Endothelial cell of umbilical vein (primary cell): ENCODE measurements at regions not wholly inside any gene's neighbourhood (a gene's known extent, or its start where the extent isn't known, plus 50 kb on each side); places are given as distances from the start of the nearest gene placed in this dataset.

Experiments used
- BruUV-seq: library from RNA; stranded (reverse); fragments of 400-500 nt; replicated peaks from 2 replicates; lab custom pipeline; 2021; lab: Mats Ljungman, UMichigan
- CTCF ChIA-PET: fragments of 300-600, 350-600 bp; sonication (Branson Sonifier 250); formaldehyde crosslinking; loops from one replicate; lab custom pipeline; 2021; ENCODE audit warnings: antibody characterized with exemption, inconsistent platforms; lab: Charles Lee
- POLR2A ChIA-PET: fragments of 300-600, 350-600 bp; sonication (Branson Sonifier 250); formaldehyde crosslinking; loops from one replicate; lab custom pipeline; 2021; ENCODE audit warnings: antibody characterized with exemption, inconsistent platforms; lab: Charles Lee
- DNase-seq: peaks from one replicate; pipeline ENCODE4 v3.0.0-alpha.2; 2011; ENCODE audit warnings: low read depth, low spot score
- FAIRE-seq: peaks from 2 replicates; lab custom pipeline; 2011; peaks lifted over from hg19 to GRCh38; lab: Jason Lieb, UNC
- H2AFZ ChIP-seq: 2 replicates; pipeline ENCODE4 v1.6.0; 2012; ENCODE audit warnings: low read depth, low read length, control low read depth, inconsistent platforms
- H3K27ac ChIP-seq: 2 replicates; pipeline ENCODE4 v1.5.1; 2011; ENCODE audit warnings: low read depth, mild to moderate bottlenecking, control low read depth, low read length, moderate library complexity; ENCODE audit not compliant: insufficient read depth
- H3K27me3 ChIP-seq, 2 experiments: 2 replicates each; pipeline versions ENCODE4 v1.6.0 to v1.6.1; 2011; ENCODE audit warnings: low read length in 2 of 2, mixed read lengths in 1 of 2; ENCODE audit not compliant: control insufficient read depth in 2 of 2, insufficient read depth in 2 of 2
- H3K36me3 ChIP-seq, 2 experiments: 2 replicates in 1 of 2; 3 replicates in 1 of 2; pipeline ENCODE4 v1.5.1; 2011; ENCODE audit warnings: low read length in 2 of 2, mild to moderate bottlenecking in 1 of 2, moderate library complexity in 1 of 2; ENCODE audit not compliant: control insufficient read depth in 2 of 2, insufficient read depth in 2 of 2; ENCODE audit errors: extremely low read depth in 1 of 2
- H3K4me1 ChIP-seq: 3 replicates; pipeline ENCODE4 v1.5.1; 2011; ENCODE audit warnings: mild to moderate bottlenecking, low read length; ENCODE audit not compliant: control insufficient read depth, insufficient read depth; ENCODE audit errors: extremely low read depth
- H3K4me2 ChIP-seq: 2 replicates; pipeline ENCODE4 v1.6.1; 2011; ENCODE audit warnings: low read length, control low read depth, mixed read lengths; ENCODE audit not compliant: insufficient read depth
- H3K4me3 ChIP-seq, 3 experiments: fragments of 200-600 bp in 1 of 3; sonication (generic), shearing (Covaris generic) in 1 of 3; replicated peaks in 1 of 3; 2 replicates each; pipeline ENCODE4 v1.5.1; 2011 to 2016; ENCODE audit warnings: control low read depth in 3 of 3, low read length in 3 of 3, mild to moderate bottlenecking in 2 of 3, inconsistent platforms in 1 of 3, low read depth in 1 of 3, moderate library complexity in 1 of 3; ENCODE audit not compliant: insufficient read depth in 1 of 3
- H3K79me2 ChIP-seq: 2 replicates; pipeline ENCODE4 v1.6.0; 2012; ENCODE audit warnings: low read length, inconsistent platforms; ENCODE audit not compliant: control insufficient read depth, insufficient read depth
- H3K9ac ChIP-seq: replicated peaks from 2 replicates; pipeline ENCODE3; 2011; ENCODE audit warnings: low read length, control low read depth; ENCODE audit not compliant: insufficient read depth; ENCODE audit errors: extremely low read depth
- H3K9me1 ChIP-seq: replicated peaks from 3 replicates; pipeline ENCODE4 v1.6.0; 2011; ENCODE audit warnings: mild to moderate bottlenecking, low read length; ENCODE audit not compliant: control insufficient read depth, insufficient read depth; ENCODE audit errors: extremely low read depth
- H3K9me3 ChIP-seq: replicated peaks from 2 replicates; pipeline ENCODE4 v1.5.1; 2012; ENCODE audit warnings: low read length, inconsistent platforms; ENCODE audit not compliant: control insufficient read depth, insufficient read depth
- H4K20me1 ChIP-seq: replicated peaks from 2 replicates; pipeline ENCODE3; 2011; ENCODE audit warnings: mild to moderate bottlenecking, low read length; ENCODE audit not compliant: control insufficient read depth, insufficient read depth; ENCODE audit errors: extremely low read depth
- EZH2 ChIP-seq: IDR thresholded peaks from 2 replicates; pipeline ENCODE4 v1.6.1; 2012; ENCODE audit warnings: borderline replicate concordance, low read depth, mild to moderate bottlenecking, moderate library complexity, low read length, inconsistent platforms; ENCODE audit not compliant: severe bottlenecking
- FOS ChIP-seq: IDR thresholded peaks from 2 replicates; pipeline ENCODE4 v1.6.1; 2011; ENCODE audit warnings: mild to moderate bottlenecking, low read length, moderate library complexity, borderline replicate concordance; ENCODE audit not compliant: insufficient read depth
- GATA2 ChIP-seq: IDR thresholded peaks from 2 replicates; pipeline ENCODE4 v1.7.0; 2011; ENCODE audit warnings: low read depth, mild to moderate bottlenecking, moderate library complexity, mixed read lengths, low read length; ENCODE audit not compliant: insufficient read length, insufficient read depth
- JUN ChIP-seq: IDR thresholded peaks from 2 replicates; pipeline ENCODE4 v1.6.1; 2011; ENCODE audit warnings: borderline replicate concordance, low read depth; ENCODE audit not compliant: insufficient read length, insufficient read depth
- MYC ChIP-seq: IDR thresholded peaks from one replicate; pipeline ENCODE4 v1.6.1; 2011; ENCODE audit warnings: mild to moderate bottlenecking, low read depth, low read length
- POLR2A ChIP-seq: IDR thresholded peaks from 2 replicates; pipeline ENCODE4 v1.6.1; 2012; ENCODE audit warnings: low read depth, mild to moderate bottlenecking, control low read depth, low read length
- POLR2AphosphoS5 ChIP-seq: IDR thresholded peaks from 2 replicates; pipeline ENCODE4 v1.6.1; 2012; ENCODE audit warnings: low read depth, mild to moderate bottlenecking, control low read depth, low read length, moderate library complexity; ENCODE audit not compliant: insufficient read depth
- dilution Hi-C: fragments of 300-500 bp; cut with MboI; formaldehyde crosslinking; loops from one replicate; pipeline ENCODE4 v1.15.0; 2019; ENCODE audit warnings: low sequenced_read_pairs; ENCODE audit not compliant: extremely low pct_ligation_motif_present
- intact Hi-C: fragments of 100-400 bp; cut with micrococcal nuclease; formaldehyde crosslinking; loops from one replicate; pipeline ENCODE4 v1.10.0; 2022
- TF ChIP-seq, protein P1 (sequence below), 2 donors: IDR thresholded peaks; 1 replicate in 1 of 2; 2 replicates in 1 of 2; pipeline ENCODE4 v1.5.1; 2011; ENCODE audit warnings: low read length in 2 of 2, mild to moderate bottlenecking in 2 of 2, moderate library complexity in 2 of 2, control low read depth in 1 of 2, inconsistent platforms in 1 of 2, low read depth in 1 of 2; ENCODE audit not compliant: insufficient read depth in 1 of 2; ENCODE audit errors: extremely low read depth in 1 of 2
- TF ChIP-seq, protein P2 (sequence below): IDR thresholded peaks from 2 replicates; pipeline ENCODE4 v1.6.1; 2011; ENCODE audit not compliant: insufficient read depth, insufficient read length

DNA sequence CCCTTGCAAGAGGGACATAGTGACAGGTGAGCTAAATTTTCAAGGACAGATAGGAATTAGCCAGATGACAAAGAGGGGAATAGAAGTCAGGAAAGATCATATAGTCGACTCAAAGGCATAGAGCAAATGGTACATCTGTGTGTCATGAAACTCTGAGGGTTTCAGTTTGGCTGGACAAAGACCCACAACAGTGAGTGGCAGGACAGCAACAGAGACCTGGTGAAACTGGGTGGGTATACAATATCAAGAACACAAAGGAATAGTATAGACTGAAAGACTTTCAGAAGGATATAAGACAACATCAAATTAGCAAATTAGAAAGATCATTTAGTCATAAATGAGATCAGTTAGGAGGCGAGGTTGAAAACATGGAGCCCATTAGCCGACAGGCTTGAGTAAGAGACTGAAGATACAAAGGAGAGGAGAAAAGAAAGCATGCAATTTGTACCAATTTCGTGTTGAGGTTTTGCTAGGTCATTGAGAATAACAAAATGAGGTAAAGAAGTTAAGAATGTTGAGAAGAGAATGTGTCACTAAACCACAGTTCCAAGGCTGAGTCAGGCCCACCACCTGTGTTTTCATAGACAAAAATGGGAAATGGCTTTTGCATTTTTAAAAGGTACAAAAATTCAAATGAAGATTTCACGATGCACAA is 213.8 kb downstream of the HHIPL2 start:
- Histone ChIP-seq H3K9me1 (no peaks in the 10 kb centered on the region), H3K27ac (no peak overlapping the region), H3K4me3 (no peak overlapping the region), H3K9ac (no peak overlapping the region), H3K79me2 (no peaks in the 10 kb centered on the region), H3K9me3 (no peaks in the 10 kb centered on the region), H3K36me3 (no peaks in the 10 kb centered on the region), H3K4me2 (no peak overlapping the region), H3K27me3 (no peaks in the 10 kb centered on the region), H2AFZ (no peak overlapping the region), H3K4me1 (no peaks in the 10 kb centered on the region), H4K20me1 (no peaks in the 10 kb centered on the region)
- intact Hi-C loops (no loop called here), dilution Hi-C loops (no loop called here)
- ChIA-PET POLR2A (no interaction called here), CTCF (no interaction called here)
- TF ChIP-seq EZH2 (no peak), JUN (no peak), POLR2AphosphoS5 (no peak), GATA2 (no peak), MYC (no peak), POLR2A (no peak), FOS (no peak)
- TF ChIP-seq, protein P1, sequence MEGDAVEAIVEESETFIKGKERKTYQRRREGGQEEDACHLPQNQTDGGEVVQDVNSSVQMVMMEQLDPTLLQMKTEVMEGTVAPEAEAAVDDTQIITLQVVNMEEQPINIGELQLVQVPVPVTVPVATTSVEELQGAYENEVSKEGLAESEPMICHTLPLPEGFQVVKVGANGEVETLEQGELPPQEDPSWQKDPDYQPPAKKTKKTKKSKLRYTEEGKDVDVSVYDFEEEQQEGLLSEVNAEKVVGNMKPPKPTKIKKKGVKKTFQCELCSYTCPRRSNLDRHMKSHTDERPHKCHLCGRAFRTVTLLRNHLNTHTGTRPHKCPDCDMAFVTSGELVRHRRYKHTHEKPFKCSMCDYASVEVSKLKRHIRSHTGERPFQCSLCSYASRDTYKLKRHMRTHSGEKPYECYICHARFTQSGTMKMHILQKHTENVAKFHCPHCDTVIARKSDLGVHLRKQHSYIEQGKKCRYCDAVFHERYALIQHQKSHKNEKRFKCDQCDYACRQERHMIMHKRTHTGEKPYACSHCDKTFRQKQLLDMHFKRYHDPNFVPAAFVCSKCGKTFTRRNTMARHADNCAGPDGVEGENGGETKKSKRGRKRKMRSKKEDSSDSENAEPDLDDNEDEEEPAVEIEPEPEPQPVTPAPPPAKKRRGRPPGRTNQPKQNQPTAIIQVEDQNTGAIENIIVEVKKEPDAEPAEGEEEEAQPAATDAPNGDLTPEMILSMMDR (IDR thresholded peaks at IDR 0.05; ENCODE audit: extremely low read depth in 1 of 2, insufficient read depth in 1 of 2, low read depth in 1 of 2, low read length in 2 of 2) = no peak
- TF ChIP-seq, protein P2, sequence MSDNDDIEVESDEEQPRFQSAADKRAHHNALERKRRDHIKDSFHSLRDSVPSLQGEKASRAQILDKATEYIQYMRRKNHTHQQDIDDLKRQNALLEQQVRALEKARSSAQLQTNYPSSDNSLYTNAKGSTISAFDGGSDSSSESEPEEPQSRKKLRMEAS = no peak
- DNase-seq (no peak), FAIRE-seq (no peak)
- no TSS peak for BruUV-seq
